ENCODE measurements at regions not wholly inside any gene's neighbourhood (a gene's known extent, or its start where the extent isn't known, plus 50 kb on each side); places are given as distances from the start of the nearest gene placed in this dataset.

DNA sequence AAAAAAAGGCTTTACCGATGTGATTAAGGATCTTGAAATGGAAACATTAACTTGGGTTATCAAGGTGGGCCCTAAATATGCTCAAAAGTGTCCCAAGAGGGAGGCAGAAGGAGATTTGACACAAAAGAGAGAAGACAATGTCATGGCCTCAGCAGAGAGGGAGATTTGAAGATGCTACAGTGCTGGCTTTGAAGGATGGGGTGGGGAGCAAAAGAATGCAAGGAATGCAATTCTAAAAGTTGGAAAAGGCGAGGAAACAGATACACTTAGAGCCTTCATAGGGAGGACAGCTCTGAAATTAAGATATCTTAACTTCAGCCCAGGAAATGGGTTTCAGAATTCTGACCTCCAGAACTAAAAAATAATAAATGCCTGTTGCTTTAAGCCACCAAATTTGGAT is 314.5 kb upstream of the CCDC54 start:
- DNase-seq, result no peak

DNA sequence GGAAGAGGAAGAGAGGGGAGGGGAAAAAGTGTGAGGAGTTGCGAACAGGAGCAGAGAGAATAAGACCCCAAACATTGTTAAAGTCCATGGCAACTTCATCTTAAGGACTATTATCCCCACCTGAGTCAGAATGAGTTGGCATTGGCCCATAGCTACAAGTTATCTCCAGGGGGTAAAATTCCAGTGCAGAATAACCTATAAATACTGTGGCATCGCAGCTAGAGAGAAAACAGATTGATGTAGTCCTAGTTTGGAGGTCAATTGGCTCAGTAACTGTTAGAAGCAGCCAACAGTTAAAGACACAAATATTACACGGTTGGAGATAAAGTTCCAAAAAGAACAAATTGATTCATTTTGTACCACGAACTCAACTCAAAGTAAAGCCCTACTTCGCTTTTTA is 313.9 kb upstream of the CCDC54 start:
- no peak for DNase-seq

GRCh38 chr3:107064405-107065060 is 312.7 kb upstream of the CCDC54 start:
- peak; percentile 16 for DNase-seq

DNA sequence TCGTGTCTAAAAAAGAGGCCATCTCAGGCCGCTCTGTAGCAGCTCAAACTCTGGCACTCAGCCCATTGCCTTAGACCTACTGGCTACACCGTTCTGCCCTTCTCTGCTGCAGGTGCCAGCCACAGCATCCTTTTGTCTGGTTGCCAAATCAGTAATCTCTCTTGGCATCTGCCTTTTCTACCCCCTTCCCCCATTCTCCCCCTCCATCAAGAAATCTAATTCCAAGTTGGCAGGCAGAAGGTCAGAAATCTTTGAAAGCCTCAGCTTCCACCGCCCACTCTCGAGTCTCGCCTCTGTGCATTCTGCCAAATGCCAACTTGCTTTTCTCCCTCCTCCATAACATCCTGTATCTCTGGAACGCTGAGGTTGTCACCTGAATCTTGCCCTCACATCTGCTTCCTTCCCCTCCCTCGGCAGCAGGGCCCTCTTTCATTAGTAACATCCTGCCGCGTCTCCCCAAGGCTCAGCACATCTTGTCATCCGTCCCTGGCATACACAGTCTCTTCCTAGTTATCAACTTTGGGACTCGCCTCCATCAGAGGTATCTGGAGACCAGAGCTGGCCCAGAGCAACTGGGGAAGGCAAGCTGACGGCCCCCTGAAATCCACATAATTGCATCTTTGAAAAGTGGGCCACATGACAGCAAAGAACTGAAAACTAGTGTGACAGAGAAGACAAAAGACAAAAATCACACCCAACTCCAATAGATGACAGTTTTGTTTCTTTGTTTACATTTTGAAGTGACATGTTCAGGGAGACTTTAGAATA is 312.0 kb upstream of the CCDC54 start:
- DNase-seq, result no peak

DNA sequence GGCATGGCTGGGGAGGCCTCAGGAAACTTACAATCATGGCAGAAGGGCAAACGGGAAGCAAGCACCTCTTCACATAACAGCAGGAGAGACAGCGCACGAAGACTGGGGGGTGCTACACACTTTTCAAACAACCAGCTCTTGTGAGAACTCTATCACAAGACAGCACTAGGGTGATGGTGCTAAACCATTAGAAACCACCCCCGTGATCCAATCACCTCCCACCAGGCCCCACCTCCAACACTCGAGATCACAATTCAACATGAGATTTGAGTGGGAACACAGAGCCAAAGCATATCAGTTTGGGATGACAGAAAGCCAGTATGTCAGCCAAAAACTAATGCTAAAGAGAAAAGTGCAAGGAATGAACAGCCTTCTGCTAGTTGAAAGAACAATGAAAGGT is 309.8 kb upstream of the CCDC54 start:
- DNase-seq, result no peak

GRCh38 chr3:107068980-107069379 is 308.3 kb upstream of the CCDC54 start:
- no peak for DNase-seq

DNA sequence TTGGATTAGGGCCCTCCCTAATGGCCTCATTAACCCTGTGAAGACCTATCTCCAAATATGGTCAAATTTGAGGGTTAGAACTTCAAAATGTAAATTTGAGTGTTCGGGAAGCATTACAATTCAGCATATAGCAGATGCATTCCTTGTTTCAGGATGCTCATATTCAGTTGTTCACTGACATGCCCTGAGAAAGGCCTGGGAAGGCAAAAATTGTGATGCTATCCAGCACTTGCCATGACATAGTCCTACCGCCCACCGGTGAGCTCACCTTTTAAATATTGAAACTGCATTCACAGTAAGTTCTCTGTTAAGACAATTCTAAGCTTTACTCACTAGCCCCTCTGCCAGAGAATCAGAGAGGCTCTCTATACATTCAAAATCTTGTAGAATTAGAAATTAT is 300.3 kb upstream of the CCDC54 start:
- no peak for DNase-seq

DNA sequence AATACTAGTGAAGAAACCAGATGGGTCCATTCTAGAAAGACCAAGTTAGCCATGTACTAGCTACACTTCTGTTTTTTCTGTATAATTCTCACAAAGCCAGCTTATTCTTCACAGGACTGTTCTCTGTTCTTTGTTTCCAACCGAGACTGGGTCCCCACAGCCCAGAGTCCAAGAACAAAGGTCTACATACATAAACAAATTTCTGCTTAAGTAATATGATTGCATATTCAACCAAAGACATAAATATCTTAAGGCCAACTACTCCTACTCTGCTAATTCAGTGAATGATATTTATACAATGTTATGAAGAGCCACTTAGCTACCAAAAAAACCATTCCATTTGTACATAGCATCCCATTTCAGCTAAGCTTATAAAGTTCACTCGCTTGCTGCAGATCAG is 299.8 kb upstream of the CCDC54 start:
- no peak for DNase-seq

- DNase-seq, result no peak
These were observed 294.7 kb upstream of the CCDC54 start for GRCh38 chr3:107082527-107082926.

DNA sequence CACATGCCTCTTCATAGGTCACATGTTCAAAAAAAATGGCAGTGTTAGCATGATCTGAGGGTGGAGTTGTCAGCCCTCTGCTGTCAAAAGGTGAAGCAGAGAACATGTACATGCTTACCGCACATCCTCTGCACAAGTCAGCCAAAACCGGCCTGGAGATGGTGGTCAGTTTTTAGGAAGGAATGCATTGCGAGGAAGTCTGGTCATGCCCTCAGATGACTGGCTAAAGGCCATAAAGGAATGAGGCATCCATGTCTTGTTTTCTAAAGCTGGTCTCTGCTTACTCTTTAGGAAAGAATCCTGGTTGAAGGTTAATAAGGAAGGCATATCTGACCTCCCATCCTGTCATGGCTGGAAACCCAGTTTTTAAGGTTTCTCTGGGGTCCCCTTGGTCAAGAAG is 292.0 kb upstream of the CCDC54 start:
- DNase-seq, result no peak

DNA sequence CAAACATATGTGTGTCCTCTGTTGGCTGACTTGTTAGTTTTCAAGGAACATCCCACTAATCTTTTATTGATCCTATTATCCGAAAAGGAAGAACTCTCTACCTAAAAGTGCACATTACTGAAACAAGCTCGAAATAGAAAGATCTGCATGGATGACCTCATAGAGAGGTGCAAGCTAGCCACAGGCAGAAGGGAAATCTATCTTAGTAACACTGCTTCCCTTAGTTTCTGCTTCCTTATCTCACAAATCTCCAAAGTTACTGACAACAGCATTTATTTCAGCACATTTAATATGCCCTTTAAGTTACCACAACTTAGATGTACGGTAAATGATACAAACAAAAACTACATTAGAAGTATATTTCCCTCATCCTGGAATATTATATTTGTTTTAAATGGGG is 285.1 kb upstream of the CCDC54 start:
- DNase-seq, result no peak

DNA sequence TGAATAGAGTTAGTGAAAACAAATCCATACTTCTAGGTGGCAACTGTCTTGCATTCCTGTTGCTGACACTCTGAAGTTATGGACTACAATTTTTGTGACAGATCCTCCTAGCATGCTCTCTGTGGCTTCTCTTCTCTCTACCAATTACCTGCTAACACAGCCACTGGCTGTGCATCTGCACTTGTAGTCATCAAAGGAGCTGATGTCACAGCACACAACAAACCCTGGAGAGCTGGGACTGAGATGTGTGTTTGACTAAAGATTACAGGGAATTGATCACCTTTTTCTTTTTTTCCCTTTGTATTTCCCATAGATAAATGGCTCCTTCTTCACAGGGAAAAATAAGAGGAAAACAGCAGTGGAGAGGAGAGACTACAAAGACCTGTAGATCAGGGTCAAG is 278.4 kb upstream of the CCDC54 start:
- no peak for DNase-seq

DNA sequence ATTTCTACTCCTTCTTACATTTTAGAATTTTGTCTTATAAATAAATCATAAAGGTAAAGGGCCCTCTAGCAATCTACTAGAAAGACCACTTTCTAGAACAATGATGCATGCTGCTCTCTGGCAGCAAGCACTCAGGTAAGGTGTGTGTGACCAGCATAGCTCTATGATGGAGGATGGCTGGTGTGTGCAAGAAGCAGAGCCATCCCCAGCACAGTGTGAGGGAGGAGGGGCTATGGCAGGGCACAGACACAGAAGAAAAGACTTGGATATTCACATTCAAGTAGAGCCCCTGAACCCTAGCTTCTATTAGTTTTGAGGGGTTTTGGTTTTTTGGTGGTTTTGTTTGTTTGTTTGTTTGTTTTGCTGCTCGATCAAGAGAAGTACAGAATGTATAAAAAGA is 277.1 kb upstream of the CCDC54 start:
- no peak for DNase-seq

- no peak for DNase-seq
These were observed 276.7 kb upstream of the CCDC54 start for GRCh38 chr3:107100573-107100972.

- no peak for DNase-seq
These were observed 273.5 kb upstream of the CCDC54 start for GRCh38 chr3:107103786-107104185.

DNA sequence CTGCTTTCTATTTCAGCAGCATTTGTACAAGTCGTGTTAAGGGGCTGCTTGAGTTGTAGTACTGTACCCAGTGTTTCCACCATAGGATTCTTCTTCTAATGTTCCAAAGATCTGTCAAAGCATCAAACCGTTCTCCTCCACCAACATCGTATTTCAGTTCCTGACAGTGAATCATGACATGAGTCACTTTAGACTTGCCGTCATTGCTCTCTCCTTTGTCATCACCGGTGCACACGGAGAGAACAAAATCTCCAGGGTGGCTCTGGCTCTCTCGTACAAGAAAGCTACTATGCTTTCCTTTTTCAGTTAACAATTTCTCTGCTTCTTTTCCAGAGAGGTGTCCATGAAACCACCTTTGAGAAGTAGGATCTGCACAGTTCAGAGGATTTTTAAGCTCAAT is 270.9 kb upstream of the CCDC54 start:
- no peak for DNase-seq

DNA sequence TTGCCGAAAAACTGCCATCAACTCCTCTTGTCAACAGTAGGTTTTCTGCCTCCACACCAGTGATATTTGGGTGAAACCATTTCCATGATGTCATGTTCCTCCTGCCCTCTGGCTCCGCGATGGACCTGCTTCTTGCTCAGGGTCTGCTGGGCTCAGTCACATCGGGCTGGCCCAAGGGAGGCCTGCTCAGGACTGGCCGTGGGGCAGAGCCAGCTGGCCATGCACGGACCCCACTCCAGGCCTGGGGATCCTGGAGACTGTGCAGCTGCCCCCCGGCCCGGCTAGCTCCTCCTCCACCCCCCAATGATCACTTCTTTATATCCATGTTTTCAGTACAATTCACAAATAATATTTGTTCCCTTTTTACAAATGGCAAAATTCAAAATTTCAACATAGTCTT is 270.3 kb upstream of the CCDC54 start:
- DNase-seq, result no peak

DNA sequence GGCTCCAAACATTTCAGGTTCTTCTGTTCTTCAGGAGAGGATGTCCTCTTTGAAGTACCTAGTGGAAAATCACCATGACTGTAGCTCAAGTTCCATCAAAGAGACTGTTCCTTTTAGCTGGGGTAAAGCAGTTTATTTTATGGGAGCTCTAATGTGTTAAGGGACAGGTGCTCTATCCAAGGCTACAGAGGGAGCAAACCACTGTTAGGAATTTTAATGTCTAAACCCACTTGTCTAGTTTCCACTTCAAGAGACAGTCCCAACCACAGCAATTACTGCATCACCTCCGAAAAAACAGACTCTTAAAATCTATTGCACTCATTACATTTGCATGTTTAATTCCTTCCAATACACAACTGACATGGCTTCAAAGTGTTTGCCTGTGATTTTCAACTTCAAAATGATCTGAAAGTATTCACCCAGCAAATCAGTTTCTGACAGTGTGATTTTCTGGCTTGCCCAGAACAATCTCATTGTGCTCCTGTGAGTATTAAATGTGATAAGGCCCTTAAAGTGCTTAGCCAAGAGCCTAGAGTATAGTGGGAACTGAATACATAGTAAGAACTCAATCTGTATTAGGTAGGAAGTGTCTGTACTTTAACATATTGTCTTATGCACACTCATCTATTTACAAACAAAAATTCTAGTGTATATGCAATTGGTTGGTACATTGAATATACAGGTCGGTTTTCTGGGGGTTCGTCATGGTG is 266.5 kb upstream of the CCDC54 start:
- DNase-seq, result no peak

GRCh38 chr3:107111872-107112271 is 265.4 kb upstream of the CCDC54 start:
- no peak for DNase-seq

- no peak for DNase-seq
These were observed 264.9 kb upstream of the CCDC54 start for GRCh38 chr3:107112356-107112755.

- DNase-seq, result no peak
These were observed 261.0 kb upstream of the CCDC54 start for GRCh38 chr3:107116251-107116650.

- no peak for DNase-seq
These were observed 260.1 kb upstream of the CCDC54 start for GRCh38 chr3:107117156-107117555.

GRCh38 chr3:107117922-107118536 is 259.2 kb upstream of the CCDC54 start:
- DNase-seq, result no peak

DNA sequence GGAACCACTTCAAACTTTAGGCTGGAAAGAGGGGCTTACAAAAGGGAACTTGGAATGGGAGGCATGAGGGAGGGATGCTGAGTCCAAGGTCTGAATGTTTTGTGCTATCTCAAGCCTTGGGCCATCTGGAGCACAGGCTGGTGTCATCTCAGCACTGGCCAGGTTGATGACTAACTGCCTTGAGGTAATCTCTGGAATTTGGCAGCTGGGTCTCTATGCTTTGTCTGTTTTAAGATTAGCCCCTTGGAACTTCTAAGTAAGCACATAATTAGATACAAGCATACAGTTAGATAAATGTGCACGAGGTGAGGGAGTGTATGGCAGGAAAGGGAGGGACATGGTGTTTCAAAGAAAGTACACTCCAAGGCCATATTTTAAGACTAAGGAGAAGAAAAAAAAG is 252.4 kb upstream of the CCDC54 start:
- DNase-seq, result no peak
